Endothelial cell (in vitro differentiated cells): ENCODE measurements at regions not wholly inside any gene's neighbourhood (a gene's known extent, or its start where the extent isn't known, plus 50 kb on each side); places are given as distances from the start of the nearest gene placed in this dataset.
"Not testable (repeated sequence)": the region's sequence is repeated elsewhere in the genome, so short reads cannot be mapped to it uniquely, and the experiment has no call there.

Source experiments
- DNase-seq: peaks from one replicate; pipeline ENCODE4 v3.0.0; 2021; ENCODE audit warnings: low spot score
- H3K27ac Mint-ChIP-seq: one replicate; pipeline ENCODE4 v1.8.0; 2021; ENCODE audit warnings: mixed read lengths, inconsistent platforms; ENCODE audit not compliant: unreplicated experiment
- H3K27me3 Mint-ChIP-seq: one replicate; pipeline ENCODE4 v1.8.0; 2021; ENCODE audit warnings: mild to moderate bottlenecking, moderate library complexity, mixed read lengths, inconsistent platforms; ENCODE audit not compliant: unreplicated experiment
- H3K36me3 Mint-ChIP-seq: one replicate; pipeline ENCODE4 v1.8.0; 2021; ENCODE audit warnings: mild to moderate bottlenecking, low read depth, mixed read lengths, inconsistent platforms; ENCODE audit not compliant: unreplicated experiment
- H3K4me1 Mint-ChIP-seq: one replicate; pipeline ENCODE4 v1.8.0; 2021; ENCODE audit warnings: mild to moderate bottlenecking, mixed read lengths, inconsistent platforms; ENCODE audit not compliant: unreplicated experiment
- H3K4me3 Mint-ChIP-seq: one replicate; pipeline ENCODE4 v1.8.0; 2021; ENCODE audit warnings: mild to moderate bottlenecking, mixed read lengths, inconsistent platforms; ENCODE audit not compliant: unreplicated experiment
- H3K9me3 Mint-ChIP-seq: one replicate; pipeline ENCODE4 v1.8.0; 2021; ENCODE audit warnings: mixed read lengths, inconsistent platforms; ENCODE audit not compliant: unreplicated experiment
- CTCF ChIP-seq: fragments of 200-600 bp; sonication (generic); IDR thresholded peaks from one replicate; pipeline ENCODE4 v1.5.0; 2021; ENCODE audit warnings: antibody characterized with exemption; ENCODE audit not compliant: unreplicated experiment

DNA sequence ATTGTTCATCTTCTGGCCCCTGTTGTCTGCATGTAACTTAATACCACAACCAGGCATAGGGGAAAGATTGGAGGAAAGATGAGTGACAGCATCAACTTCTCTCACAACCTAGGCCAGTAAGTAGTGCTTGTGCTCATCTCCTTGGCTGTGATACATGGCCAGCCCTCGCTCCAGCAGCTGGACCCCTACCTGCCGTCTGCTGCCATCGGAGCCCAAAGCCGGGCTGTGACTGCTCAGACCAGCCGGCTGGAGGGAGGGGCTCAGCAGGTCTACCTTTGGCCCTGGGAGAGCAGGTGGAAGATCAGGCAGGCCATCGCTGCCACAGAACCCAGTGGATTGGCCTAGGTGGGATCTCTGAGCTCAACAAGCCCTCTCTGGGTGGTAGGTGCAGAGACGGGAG lies 268.8 kb downstream of the OR4F29 start:
- H3K36me3 Mint-ChIP-seq, H3K27ac Mint-ChIP-seq, H3K4me1 Mint-ChIP-seq, H3K9me3 Mint-ChIP-seq, H3K27me3 Mint-ChIP-seq, DNase-seq, H3K4me3 Mint-ChIP-seq: not testable (repeated sequence)

DNA sequence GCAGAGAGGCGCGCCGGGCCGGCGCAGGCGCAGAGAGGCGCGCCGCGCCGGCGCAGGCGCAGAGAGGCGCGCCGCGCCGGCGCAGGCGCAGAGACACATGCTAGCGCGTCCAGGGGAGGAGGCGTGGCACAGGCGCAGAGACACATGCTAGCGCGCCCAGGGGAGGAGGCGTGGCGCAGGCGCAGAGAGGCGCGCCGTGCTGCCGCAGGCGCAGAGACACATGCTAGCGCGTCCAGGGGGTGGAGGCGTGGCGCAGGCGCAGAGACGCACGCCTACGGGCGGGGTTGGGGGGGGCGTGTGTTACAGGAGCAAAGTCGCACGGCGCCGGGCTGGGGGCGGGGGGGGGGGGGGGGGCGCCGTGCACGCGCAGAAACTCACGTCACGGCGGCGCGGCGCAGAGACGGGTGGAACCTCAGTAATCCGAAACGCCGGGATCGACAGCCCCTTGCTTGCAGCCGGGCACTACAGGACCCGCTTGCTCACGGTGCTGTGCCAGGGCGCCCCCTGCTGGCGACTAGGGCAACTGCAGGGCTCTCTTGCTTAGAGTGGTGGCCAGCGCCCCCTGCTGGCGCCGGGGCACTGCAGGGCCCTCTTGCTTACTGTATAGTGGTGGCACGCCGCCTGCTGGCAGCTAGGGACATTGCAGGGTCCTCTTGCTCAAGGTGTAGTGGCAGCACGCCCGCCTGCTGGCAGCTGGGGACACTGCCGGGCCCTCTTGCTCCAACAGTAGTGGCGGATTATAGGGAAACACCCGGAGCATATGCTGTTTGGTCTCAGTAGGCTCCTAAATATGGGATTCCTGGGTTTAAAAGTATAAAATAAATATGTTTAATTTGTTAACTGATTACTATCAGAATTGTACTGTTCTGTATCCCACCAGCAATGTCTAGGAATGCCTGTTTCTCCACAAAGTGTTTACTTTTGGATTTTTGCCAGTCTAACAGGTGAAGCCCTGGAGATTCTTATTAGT lies 269.9 kb downstream of the OR4F29 start:
- not testable (repeated sequence) for H3K27ac Mint-ChIP-seq, H3K4me1 Mint-ChIP-seq, H3K4me3 Mint-ChIP-seq, H3K36me3 Mint-ChIP-seq, H3K9me3 Mint-ChIP-seq, H3K27me3 Mint-ChIP-seq
- peak; percentile 81 for TF ChIP-seq CTCF
- DNase-seq = peak; percentile 41

GRCh38 chr1:180749-181205 lies 270.7 kb downstream of the OR4F29 start:
- H3K27me3 Mint-ChIP-seq, H3K36me3 Mint-ChIP-seq, H3K27ac Mint-ChIP-seq, H3K9me3 Mint-ChIP-seq, H3K4me1 Mint-ChIP-seq, H3K4me3 Mint-ChIP-seq: not testable (repeated sequence)
- DNase-seq = peak; percentile 13

GRCh38 chr1:138842-139241 lies 312.6 kb downstream of the OR4F29 start:
- not testable (repeated sequence) for H3K4me1 Mint-ChIP-seq, H3K9me3 Mint-ChIP-seq, H3K27me3 Mint-ChIP-seq, DNase-seq, H3K27ac Mint-ChIP-seq, H3K36me3 Mint-ChIP-seq, H3K4me3 Mint-ChIP-seq

DNA sequence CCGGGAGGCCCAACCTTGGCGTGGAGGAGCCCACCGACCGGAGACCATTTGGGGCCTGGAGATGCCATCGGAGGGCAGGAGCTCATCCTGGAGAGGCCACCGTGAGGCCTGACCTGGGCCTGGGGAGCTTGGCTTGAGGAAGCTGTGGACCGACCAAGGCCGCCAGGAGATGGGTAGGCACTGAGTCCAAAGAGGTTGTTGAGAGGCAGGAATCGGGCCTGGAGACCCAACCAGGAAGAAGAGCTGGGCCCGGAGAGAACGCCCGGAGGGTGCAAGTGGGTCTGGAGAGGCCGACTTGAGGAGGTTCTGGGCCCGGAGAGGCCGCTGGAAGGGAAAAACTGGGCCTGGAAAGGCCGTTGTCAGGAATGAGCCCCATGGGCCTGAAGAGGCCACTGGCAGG lies 313.8 kb downstream of the OR4F29 start:
- not testable (repeated sequence) for H3K27ac Mint-ChIP-seq, H3K27me3 Mint-ChIP-seq, H3K4me1 Mint-ChIP-seq, H3K9me3 Mint-ChIP-seq, H3K36me3 Mint-ChIP-seq, DNase-seq, H3K4me3 Mint-ChIP-seq

GRCh38 chr1:136344-136932 lies 315.0 kb downstream of the OR4F29 start:
- not testable (repeated sequence) for H3K4me1 Mint-ChIP-seq

GRCh38 chr1:134936-135335 lies 316.5 kb downstream of the OR4F29 start:
- H3K9me3 Mint-ChIP-seq, H3K36me3 Mint-ChIP-seq, DNase-seq, H3K4me1 Mint-ChIP-seq, H3K27me3 Mint-ChIP-seq, H3K4me3 Mint-ChIP-seq, H3K27ac Mint-ChIP-seq: not testable (repeated sequence)

More at GRCh38 chr1:136344-136932, 315.0 kb downstream of the OR4F29 start:
- not testable (repeated sequence) for H3K27ac Mint-ChIP-seq, DNase-seq, H3K27me3 Mint-ChIP-seq, H3K4me3 Mint-ChIP-seq, H3K9me3 Mint-ChIP-seq, H3K36me3 Mint-ChIP-seq

DNA sequence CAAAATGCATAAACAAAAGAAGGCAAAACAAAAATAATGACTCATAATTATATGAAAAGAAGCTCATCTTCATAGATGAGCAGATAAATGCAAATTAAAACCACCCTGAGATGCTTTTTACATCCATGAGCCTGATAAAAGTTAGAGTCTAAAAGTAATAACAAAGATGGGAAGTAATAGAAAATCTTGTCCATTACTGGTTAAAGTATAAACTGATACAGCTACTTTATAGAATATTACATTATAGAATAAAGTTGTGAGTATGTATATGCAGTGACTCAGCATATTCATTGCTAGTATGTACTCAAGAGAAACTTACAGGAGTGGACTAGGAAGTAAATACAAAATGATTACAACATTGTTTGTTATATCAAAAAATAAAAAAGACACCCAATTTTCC lies 333.0 kb downstream of the OR4F29 start:
- H3K4me1 Mint-ChIP-seq, H3K27ac Mint-ChIP-seq, H3K27me3 Mint-ChIP-seq, H3K36me3 Mint-ChIP-seq, H3K9me3 Mint-ChIP-seq, H3K4me3 Mint-ChIP-seq, DNase-seq: not testable (repeated sequence)

DNA sequence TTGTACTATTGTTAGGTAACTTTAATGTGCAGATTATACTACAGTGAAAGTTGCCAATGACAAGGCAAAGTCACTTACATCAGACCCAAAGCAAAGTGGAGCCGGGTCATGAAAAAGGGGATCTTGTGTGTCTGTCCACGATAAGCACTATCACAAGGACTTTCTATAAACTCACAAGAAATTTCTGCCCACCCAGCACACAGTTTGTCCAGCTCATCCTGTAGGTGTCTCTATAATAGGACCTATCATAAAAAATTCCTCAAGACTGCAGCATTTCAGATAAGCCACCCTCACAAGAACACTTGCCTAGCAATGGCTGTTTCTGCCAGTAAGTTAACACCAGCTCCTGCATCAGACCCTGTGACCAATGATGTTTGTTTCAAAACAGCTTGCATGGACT lies 335.9 kb downstream of the OR4F29 start:
- not testable (repeated sequence) for H3K27ac Mint-ChIP-seq, DNase-seq, H3K9me3 Mint-ChIP-seq, H3K4me3 Mint-ChIP-seq, H3K27me3 Mint-ChIP-seq, H3K36me3 Mint-ChIP-seq, H3K4me1 Mint-ChIP-seq

GRCh38 chr1:104776-105175 lies 346.7 kb downstream of the OR4F29 start:
- H3K4me1 Mint-ChIP-seq, H3K9me3 Mint-ChIP-seq, H3K36me3 Mint-ChIP-seq: not testable (repeated sequence)

DNA sequence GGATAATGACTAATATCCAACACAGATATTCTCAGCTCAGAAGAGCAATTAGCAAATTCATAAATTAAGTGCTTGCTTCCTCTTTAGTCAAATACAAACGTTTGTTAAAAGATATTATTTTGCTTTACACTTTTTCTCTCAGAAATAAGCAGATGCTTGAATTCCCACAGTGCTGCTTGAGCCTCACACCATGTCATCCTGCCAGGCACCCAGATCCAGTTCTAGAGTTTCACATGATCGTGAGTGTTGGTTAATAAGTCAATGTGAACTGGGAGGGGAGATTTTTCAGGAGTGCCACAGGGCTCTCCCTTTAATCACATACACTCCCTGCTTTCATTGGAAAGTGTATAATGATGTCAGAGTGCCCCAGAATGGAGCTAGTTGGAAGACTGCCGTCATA lies 352.0 kb downstream of the OR4F29 start:
- H3K27me3 Mint-ChIP-seq, DNase-seq, H3K4me1 Mint-ChIP-seq, H3K9me3 Mint-ChIP-seq, H3K27ac Mint-ChIP-seq, H3K36me3 Mint-ChIP-seq, H3K4me3 Mint-ChIP-seq: not testable (repeated sequence)

More at GRCh38 chr1:104776-105175, 346.7 kb downstream of the OR4F29 start:
- H3K27me3 Mint-ChIP-seq, H3K4me3 Mint-ChIP-seq, H3K27ac Mint-ChIP-seq: not testable (repeated sequence)
- peak; percentile 25 for DNase-seq
